ENCODE measurements at regions not wholly inside any gene's neighbourhood (a gene's known extent, or its start where the extent isn't known, plus 50 kb on each side); places are given as distances from the start of the nearest gene placed in this dataset.

DNA sequence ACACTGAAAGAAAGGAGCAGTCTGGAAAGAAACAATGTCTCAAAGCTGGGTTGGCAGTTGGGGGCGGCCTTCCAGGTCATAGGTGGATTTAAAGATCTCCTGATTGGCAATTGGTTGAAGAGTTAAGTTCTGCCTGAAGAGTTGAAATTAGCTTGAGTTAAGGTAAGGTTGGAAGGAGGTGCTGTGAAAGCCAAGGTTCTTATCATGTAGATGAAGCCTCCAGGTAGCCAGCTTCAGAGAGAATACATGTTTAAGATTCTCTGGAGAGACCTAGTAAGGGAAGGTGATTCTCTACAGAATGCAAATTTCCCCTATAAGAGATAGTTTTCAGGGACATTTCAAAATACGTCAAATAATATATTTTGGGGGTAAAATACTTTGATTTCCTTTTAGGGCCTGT, 387.1 kb downstream of the TMEM232 start:
- TF ChIP-seq, protein P1, sequence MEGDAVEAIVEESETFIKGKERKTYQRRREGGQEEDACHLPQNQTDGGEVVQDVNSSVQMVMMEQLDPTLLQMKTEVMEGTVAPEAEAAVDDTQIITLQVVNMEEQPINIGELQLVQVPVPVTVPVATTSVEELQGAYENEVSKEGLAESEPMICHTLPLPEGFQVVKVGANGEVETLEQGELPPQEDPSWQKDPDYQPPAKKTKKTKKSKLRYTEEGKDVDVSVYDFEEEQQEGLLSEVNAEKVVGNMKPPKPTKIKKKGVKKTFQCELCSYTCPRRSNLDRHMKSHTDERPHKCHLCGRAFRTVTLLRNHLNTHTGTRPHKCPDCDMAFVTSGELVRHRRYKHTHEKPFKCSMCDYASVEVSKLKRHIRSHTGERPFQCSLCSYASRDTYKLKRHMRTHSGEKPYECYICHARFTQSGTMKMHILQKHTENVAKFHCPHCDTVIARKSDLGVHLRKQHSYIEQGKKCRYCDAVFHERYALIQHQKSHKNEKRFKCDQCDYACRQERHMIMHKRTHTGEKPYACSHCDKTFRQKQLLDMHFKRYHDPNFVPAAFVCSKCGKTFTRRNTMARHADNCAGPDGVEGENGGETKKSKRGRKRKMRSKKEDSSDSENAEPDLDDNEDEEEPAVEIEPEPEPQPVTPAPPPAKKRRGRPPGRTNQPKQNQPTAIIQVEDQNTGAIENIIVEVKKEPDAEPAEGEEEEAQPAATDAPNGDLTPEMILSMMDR (IDR thresholded peaks at IDR 0.05; ENCODE audit: poor library complexity), result no peak
- no peak for TF ChIP-seq EZH2 (IDR thresholded peaks at IDR 0.05; ENCODE audit: borderline replicate concordance)
- no peak for TF ChIP-seq EZH2phosphoT487 (IDR thresholded peaks at IDR 0.05; ENCODE audit: low read depth, severe bottlenecking, unreplicated experiment)

Data from hepatocyte (in vitro differentiated cells).